ENCODE measurements at regions not wholly inside any gene's neighbourhood (a gene's known extent, or its start where the extent isn't known, plus 50 kb on each side); places are given as distances from the start of the nearest gene placed in this dataset.
A peak's percentile ranks its signal among the peaks of the same experiment; 100 is the strongest.

DNA sequence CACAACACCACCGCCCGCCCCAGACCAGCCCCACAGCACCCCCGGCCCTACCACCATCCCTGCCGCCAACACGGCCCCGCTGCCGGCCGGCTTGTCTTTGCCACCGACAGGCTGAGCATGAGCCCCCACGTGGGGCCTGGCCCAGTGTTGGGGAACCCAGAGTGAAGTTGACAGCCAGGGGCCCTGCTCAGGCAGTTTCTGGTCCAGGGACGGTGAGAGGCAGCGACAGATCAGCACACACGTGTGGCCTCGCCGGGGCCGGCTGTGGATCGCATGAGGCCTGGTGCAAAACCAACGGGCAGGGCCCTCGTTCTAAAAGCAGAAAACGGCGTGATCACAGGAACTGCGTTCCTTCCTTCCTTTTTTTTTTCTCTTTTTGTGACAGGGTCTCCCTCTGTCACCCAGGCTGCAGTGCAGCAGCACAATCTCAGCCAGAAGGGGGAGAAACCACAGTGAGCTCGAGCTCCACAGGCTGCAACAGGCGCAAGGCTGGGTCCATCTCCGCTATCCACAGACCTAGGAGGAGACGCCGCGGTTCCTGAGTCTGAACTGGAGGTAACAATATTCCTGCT lies 50.5 kb upstream of the FBRSL1 start:
- H3K9me3 ChIP-seq (ENCODE audit: control insufficient read depth, low read length, poor library complexity, severe bottlenecking), result no peaks in the 10 kb centered on the region
- Mint-ChIP-seq H3K36me3 (ENCODE audit: low read depth) (peaks cover 2% of the 10 kb centered on the region), H3K27ac (no peak overlapping the region), H3K4me3 (peak overlapping the region; percentile 56), H3K4me1 (peaks cover 10% of the 10 kb centered on the region), H3K27me3 (no peaks in the 10 kb centered on the region)
- peak; percentile 47 for ATAC-seq
- DNase-seq, result no peak

DNA sequence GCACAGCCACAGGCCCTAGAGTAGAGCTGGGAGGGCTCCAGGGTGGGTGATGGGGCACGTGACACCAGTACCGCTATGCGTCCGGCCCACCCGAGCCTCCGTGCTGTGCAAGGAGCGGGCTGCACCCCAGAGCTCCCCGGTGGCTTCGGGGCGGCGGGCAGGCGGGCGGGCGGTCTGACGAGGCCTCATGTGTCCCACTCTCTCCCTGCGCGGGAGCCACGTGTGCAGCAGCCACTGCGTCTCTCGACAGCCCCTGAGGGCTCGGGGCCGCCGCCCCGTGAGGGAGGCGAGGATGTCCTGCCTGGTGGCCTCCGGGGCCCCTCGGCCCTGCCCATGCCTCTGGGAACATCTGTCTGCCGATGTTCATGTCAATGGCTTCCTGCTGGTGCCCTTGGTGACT lies 51.2 kb upstream of the FBRSL1 start:
- H3K9me3 ChIP-seq (ENCODE audit: control insufficient read depth, low read length, poor library complexity, severe bottlenecking), result no peaks in the 10 kb centered on the region
- peaks cover 12% of the 10 kb centered on the region for H3K4me1 Mint-ChIP-seq
- peaks cover 2% of the 10 kb centered on the region for H3K36me3 Mint-ChIP-seq (ENCODE audit: low read depth)
- H3K27me3 Mint-ChIP-seq, result no peaks in the 10 kb centered on the region
- DNase-seq, result no peak
- no peak for ATAC-seq
- no peak overlapping the region for H3K27ac Mint-ChIP-seq
- H3K4me3 Mint-ChIP-seq, result no peak overlapping the region

DNA sequence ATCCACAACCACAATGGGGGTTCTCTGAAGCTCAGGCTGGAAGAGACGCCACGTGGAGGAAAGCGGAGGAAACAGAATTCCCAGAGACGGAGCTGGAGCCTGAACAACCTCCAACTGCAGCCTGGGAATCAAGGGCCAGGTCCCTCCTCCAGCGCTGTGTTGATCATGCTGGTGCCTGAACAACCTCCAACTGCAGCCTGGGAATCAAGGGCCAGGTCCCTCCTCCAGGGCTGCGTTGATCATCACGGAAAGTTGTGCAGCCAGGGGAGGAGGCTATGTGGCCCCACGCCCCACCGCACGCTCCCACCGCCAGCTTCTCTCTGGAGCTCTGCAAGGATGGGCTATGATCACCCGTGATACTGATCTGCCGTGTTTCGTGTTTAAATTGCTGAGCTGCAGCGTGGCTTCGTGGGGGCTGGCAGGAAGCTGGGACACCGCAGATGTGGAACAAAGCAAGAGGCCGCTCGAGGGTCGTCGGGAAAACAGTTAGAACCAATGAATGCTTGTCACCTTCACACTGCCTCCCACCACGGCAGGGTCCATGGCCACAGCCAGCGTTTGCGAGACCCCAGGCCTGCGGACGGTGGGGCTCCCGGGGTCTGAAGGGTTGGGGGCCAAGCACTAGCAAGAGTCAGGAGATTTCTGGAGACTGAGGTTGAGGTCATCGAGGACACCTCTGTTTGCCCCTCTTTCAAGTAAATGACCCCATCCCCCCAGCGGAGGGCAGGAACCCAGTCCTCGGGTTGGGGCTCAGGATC lies 51.8 kb upstream of the FBRSL1 start:
- no peaks in the 10 kb centered on the region for H3K9me3 ChIP-seq (ENCODE audit: control insufficient read depth, low read length, poor library complexity, severe bottlenecking)
- peaks cover 2% of the 10 kb centered on the region for H3K36me3 Mint-ChIP-seq (ENCODE audit: low read depth)
- H3K4me1 Mint-ChIP-seq, result peaks cover 13% of the 10 kb centered on the region
- H3K27ac Mint-ChIP-seq, result peak overlapping the region; percentile 56
- DNase-seq, result no peak
- no peaks in the 10 kb centered on the region for H3K27me3 Mint-ChIP-seq
- ATAC-seq, result no peak
- H3K4me3 Mint-ChIP-seq, result peak overlapping the region; percentile 21

DNA sequence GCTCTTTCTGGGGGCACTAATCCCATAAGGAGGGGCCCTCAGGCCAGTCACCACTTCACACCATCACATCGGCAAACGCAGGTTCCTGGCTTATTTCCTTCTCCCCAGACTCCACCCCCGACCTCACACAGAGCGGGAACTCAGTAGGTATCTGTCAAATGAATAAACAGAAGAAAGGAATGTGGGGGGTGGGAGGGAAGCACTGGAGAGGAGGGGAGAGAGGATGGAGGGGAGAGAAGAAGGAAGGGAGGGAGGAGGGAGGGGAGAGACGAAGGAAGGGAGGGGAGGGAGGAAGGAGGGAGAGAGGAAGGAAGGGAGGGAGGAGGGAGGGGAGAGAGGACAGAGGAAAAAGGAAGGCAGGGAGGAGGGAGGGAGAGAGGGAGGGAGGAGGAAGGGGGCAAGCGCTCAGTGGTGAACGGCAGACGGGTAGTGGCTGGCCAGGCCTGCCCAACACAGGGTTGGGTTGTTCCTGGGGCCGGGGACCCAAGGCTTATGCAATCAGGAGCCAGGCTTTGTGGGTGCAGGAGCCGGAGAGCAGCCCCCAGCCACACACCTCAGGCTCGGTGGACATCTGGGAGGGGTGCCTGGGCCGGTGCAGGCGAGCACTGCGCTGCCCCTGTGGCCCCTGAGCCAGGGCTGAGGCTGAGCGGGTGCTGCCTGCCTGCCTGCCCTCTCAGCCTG lies 52.6 kb upstream of the FBRSL1 start:
- H3K9me3 ChIP-seq (ENCODE audit: control insufficient read depth, low read length, poor library complexity, severe bottlenecking), result no peaks in the 10 kb centered on the region
- peaks cover 14% of the 10 kb centered on the region for H3K4me1 Mint-ChIP-seq
- peaks cover 2% of the 10 kb centered on the region for H3K36me3 Mint-ChIP-seq (ENCODE audit: low read depth)

DNA sequence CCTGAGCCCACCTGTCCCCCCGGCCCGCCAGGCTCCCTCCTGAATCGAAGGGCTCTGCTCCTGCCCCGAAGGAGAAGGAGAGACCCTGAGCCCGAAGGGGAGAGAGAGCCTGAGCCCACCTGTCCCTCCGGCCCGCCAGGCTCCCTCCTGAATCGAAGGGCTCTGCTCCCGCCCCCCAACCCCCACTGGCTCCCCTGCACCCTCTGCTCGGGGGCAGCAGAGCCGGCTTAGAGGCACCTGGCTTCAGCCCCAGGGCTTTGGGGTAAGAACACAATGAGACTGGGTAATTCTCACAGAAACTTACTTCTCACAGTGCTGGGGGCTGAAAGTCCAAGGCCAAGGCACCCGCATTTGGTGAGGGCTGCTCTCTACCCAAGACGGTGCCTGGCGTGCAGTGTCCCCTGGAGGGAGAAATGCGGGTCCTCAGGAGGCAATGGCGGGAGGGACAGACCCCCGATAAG lies 53.1 kb upstream of the FBRSL1 start:
- H3K9me3 ChIP-seq (ENCODE audit: control insufficient read depth, low read length, poor library complexity, severe bottlenecking), result no peaks in the 10 kb centered on the region
- Mint-ChIP-seq H3K36me3 (ENCODE audit: low read depth) (peaks cover 2% of the 10 kb centered on the region), H3K27ac (no peak overlapping the region), H3K4me3 (peak overlapping the region; percentile 36), H3K4me1 (peaks cover 16% of the 10 kb centered on the region), H3K27me3 (no peaks in the 10 kb centered on the region)
- ATAC-seq, result no peak
- DNase-seq, result no peak

More for the DNA sequence above, 52.6 kb upstream of the FBRSL1 start:
- Mint-ChIP-seq H3K27ac (peak overlapping the region; percentile 56), H3K27me3 (no peaks in the 10 kb centered on the region), H3K4me3 (peak overlapping the region; percentile 36)
- DNase-seq (no peak), ATAC-seq (no peak)

DNA sequence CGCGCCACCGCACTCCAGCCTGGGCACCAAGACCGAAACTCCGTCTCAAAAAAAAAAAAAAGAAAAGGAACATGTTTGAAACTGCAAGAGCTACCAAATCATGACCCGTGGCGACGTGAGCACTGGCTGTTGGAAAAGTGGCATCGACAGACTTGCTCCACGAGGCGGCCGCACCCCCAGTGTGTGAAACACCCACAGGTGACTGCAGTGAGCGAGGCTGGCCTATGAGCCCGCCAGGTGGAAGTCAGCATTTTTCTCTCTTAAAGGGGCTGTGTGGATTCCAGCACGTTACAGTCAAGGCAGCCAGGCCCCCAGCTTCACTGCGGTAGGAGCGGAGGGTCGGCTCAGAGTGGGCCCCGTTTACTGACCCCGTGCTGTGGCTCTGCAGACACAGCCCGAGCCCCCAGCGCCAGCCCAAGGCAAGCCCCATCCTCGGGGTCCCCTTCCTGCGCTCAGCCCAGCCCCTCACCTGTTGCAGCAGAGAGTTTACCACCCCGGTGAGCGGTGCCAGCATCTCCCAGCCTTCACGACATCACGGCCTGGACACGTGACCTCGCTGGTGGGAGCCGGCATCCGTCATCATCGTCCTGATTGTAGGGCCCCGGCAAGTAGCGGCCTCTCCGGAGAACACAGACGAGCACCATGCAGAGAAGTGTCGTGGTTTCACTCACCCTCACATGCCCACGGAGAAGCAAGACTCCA lies 54.3 kb upstream of the FBRSL1 start:
- H3K9me3 ChIP-seq (ENCODE audit: control insufficient read depth, low read length, poor library complexity, severe bottlenecking), result no peaks in the 10 kb centered on the region
- Mint-ChIP-seq H3K4me3 (peak overlapping the region; percentile 39), H3K36me3 (ENCODE audit: low read depth) (peaks cover 2% of the 10 kb centered on the region), H3K4me1 (peaks cover 14% of the 10 kb centered on the region), H3K27ac (no peak overlapping the region), H3K27me3 (no peaks in the 10 kb centered on the region)
- ATAC-seq (no peak), DNase-seq (no peak)

DNA sequence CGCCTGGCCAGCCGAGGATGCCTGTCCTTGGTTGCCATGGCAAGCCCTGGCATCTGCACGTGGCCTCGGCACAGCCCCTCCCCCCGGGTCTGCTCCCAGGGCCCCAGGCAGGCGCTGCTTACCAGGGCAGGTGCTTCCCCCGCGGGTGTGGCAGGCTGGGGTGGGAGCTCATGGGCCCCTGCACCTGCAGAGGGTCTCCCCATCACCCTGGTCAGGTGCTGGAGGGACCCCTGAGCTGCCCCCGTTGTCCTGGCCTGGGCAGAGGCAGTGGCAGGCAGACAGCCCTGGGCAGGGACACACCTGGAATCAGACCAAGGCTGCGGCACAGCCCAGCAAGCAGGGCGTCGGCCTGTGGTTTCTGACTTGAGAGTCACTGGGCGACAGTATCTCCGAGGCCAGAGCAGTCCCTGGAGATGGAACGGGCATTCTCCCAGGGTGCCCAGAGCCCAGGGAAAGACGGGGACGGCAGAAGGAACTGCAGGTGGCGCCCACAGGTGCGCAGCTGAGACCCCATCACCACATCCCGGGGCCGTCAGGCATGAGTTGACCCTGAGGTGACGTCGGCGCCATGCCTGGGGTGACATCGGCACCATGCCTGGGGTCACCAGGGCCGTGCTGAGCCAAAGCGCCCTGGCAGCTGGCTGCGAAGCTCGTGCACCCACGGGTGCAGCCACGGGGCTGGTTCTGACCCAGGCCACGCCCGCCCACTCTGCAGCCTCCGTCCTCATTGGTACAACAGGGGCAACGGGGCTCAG lies 56.1 kb upstream of the FBRSL1 start:
- no peak for DNase-seq
- peaks cover 21% of the 10 kb centered on the region for H3K4me1 Mint-ChIP-seq
- H3K36me3 Mint-ChIP-seq (ENCODE audit: low read depth), result peaks cover 2% of the 10 kb centered on the region
- ATAC-seq, result no peak
- H3K4me3 Mint-ChIP-seq, result peak overlapping the region; percentile 47
- no peaks in the 10 kb centered on the region for H3K9me3 ChIP-seq (ENCODE audit: control insufficient read depth, low read length, poor library complexity, severe bottlenecking)
- H3K27me3 Mint-ChIP-seq, result no peaks in the 10 kb centered on the region
- no peak overlapping the region for H3K27ac Mint-ChIP-seq

DNA sequence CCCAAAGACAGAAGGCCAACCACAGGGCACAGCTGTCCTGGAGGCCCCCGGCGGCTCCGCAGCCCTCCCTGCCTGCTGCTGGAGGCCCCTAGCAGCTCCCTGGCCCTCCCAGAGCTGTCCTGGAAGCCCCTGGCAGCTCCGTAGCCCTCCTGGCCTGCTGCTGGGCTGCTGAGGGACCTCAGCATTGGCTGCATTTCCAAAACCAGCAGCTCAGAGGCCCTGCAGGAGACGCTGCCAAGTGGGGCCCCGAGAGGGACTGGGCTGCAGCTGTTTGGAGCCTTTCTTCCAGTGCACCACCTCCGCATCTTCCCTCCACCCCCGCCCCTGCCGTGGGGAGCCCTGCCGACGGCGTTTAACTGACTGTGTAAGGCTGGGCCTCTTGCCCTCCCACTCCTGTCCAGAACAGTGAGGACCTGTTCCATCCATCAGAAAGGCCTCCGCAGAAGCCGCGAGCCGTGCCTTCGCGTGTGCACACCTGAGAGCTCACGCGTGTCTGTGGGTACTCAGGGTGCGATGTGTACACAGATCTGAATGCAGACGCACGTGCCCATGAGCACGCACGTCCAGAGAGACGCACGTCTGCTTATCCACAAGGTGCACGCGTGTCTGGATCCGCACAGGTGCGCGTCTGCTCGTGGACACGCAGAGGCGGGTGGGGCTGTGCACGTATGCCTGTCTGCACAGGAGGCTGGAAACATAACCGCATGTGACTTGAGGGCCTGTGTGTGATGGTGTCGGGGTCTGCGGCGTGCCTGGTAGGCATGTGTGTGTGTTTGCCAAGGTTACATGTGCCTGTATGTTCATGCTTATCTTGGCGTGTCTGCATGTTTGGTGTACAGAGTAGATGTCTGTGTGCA lies 57.0 kb upstream of the FBRSL1 start:
- peaks cover 21% of the 10 kb centered on the region for H3K4me1 Mint-ChIP-seq
- no peaks in the 10 kb centered on the region for H3K27me3 Mint-ChIP-seq
- no peaks in the 10 kb centered on the region for H3K9me3 ChIP-seq (ENCODE audit: control insufficient read depth, low read length, poor library complexity, severe bottlenecking)
- DNase-seq (no peak), ATAC-seq (no peak)
- H3K4me3 Mint-ChIP-seq, result peak overlapping the region; percentile 47
- H3K27ac Mint-ChIP-seq, result no peak overlapping the region
- H3K36me3 Mint-ChIP-seq (ENCODE audit: low read depth), result peaks cover 2% of the 10 kb centered on the region

DNA sequence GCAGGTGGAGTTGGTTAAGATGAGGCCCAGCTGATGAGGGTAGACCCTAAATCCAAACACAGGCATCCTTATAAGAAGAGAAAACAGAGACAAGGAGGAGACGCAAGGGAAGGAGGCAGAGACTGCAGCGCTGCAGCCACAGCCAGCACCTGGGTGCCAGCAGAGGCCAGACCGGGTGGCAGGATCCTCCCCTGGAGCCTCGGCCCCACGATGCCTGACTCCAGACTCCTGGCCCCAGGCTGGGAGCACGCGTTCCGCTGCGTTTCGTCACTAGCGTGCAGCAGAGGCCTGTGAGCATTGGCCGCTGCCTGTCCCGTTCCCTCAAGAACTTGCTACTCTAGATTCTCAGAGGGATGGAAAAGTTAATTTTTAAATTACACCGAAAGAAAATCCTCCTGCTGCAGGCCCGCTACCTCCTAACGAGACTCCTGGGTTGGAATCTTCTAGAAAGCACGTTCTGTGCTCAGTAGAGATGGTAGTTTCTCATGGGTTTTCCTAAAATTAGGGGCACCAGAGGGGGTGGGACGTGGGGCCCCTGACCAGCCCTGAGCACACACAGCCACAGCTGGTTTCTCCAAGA lies 57.7 kb upstream of the FBRSL1 start:
- H3K27ac Mint-ChIP-seq, result no peak overlapping the region
- H3K9me3 ChIP-seq (ENCODE audit: control insufficient read depth, low read length, poor library complexity, severe bottlenecking), result no peaks in the 10 kb centered on the region
- ATAC-seq (no peak), DNase-seq (no peak)
- H3K4me1 Mint-ChIP-seq, result peaks cover 21% of the 10 kb centered on the region
- H3K27me3 Mint-ChIP-seq, result no peaks in the 10 kb centered on the region
- peak overlapping the region; percentile 36 for H3K4me3 Mint-ChIP-seq
- H3K36me3 Mint-ChIP-seq (ENCODE audit: low read depth), result peaks cover 2% of the 10 kb centered on the region

DNA sequence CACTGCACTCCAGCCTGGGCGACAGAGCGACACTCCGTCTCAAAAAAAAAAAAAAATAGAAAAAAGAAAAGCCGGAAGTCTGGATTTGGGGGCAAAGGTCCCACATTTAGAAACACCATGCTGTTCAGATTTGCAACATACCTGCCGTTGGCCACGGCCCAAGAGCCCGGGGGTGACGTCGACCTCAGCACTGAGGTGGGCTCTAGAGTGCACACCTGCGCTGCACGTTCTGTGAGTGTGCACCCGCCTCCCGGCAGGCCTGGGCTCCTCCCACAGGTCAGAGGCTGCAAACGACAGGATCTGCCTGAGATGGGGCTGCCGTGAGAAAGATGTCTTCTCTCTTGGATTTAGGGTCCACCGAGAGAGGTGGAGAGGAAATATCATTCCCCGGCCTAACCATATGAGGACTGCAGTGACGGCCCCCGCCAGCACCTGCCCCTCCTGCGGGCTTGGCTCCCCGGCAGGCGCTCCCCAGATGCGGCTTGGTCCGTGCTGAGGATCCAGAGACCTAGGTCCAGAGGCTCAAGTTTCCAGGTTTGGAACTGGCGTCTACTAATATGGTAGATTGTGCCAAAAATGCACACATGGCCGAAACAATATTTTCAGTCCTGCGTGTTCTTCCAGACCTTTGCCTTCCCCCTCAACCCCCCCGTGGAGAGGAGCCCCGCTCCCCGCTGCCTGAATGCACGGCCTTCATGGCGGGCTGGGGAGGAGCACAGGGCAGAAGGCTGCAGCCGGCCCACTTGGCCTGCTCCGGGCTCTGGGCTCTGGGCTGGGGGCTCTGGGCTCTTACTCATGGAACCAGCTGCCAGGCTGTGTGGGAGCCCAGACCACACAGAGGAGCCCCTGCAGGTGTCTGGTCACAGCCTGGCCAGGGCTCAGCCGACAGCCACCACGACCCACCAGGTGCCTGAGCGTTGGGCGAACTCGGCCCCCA lies 58.8 kb upstream of the FBRSL1 start:
- Mint-ChIP-seq H3K36me3 (ENCODE audit: low read depth) (peaks cover 4% of the 10 kb centered on the region), H3K27ac (peak overlapping the region; percentile 81), H3K4me1 (peaks cover 25% of the 10 kb centered on the region), H3K27me3 (no peaks in the 10 kb centered on the region), H3K4me3 (peak overlapping the region; percentile 86)
- no peaks in the 10 kb centered on the region for H3K9me3 ChIP-seq (ENCODE audit: control insufficient read depth, low read length, poor library complexity, severe bottlenecking)
- DNase-seq (no peak), ATAC-seq (no peak)

Measured in T-helper 17 cell (primary cell).